K562 (cell line): ENCODE measurements at regions not wholly inside any gene's neighbourhood (a gene's known extent, or its start where the extent isn't known, plus 50 kb on each side); places are given as distances from the start of the nearest gene placed in this dataset.

Experiments used
- ADNP ChIP-seq: fragments of 200-800 bp; sonication (Bioruptor generic); IDR thresholded peaks from 2 replicates; pipeline ENCODE4 v1.6.1; 2016; ENCODE audit warnings: missing genetic modification characterization, missing compliant biosample characterization
- CSDE1 ChIP-seq, 2 experiments: fragments of 450-650 bp; IDR thresholded peaks; 2 replicates each; pipeline ENCODE4 v1.6.1; 2016; ENCODE audit warnings: mild to moderate bottlenecking in 1 of 2
- NFIC ChIP-seq: fragments of 450-650 bp; IDR thresholded peaks from 2 replicates; pipeline ENCODE4 v1.6.1; 2017; ENCODE audit warnings: mild to moderate bottlenecking, inconsistent platforms
- POLR2AphosphoS5 ChIP-seq: IDR thresholded peaks from 2 replicates; pipeline ENCODE4 v1.6.1; 2011; ENCODE audit warnings: mild to moderate bottlenecking, low read depth, low read length, moderate library complexity; ENCODE audit not compliant: control insufficient read depth, insufficient read depth

- no peak for TF ChIP-seq POLR2AphosphoS5
- no peak for TF ChIP-seq NFIC
- TF ChIP-seq CSDE1 (IDR thresholded peaks at IDR 0.05): no peak
- no peak for TF ChIP-seq ADNP
Measured at GRCh38 chr4:116688536-116688935, 396.8 kb downstream of the TRAM1L1 start.
